Stimulated activated CD4-positive, alpha-beta T cell treated with anti-CD3 and anti-CD28 coated beads, Interleukin-12 subunit alpha, Interleukin-12 subunit beta, amount 100 ng/mL, for 4 hours (primary cell): ENCODE measurements at regions not wholly inside any gene's neighbourhood (a gene's known extent, or its start where the extent isn't known, plus 50 kb on each side); places are given as distances from the start of the nearest gene placed in this dataset.

Experiments used
- DNase-seq: peaks from one replicate; pipeline ENCODE4 v3.0.0-alpha.2; 2020

GRCh38 chr6:134707342-134708031 lies 242.4 kb downstream of the ALDH8A1 start:
- DNase-seq, result no peak

GRCh38 chr6:134706806-134707205 lies 243.1 kb downstream of the ALDH8A1 start:
- DNase-seq, result no peak

- no peak for DNase-seq
Observed at GRCh38 chr6:134706153-134706552, 243.7 kb downstream of the ALDH8A1 start.

- no peak for DNase-seq
Observed at GRCh38 chr6:134703206-134703605, 246.7 kb downstream of the ALDH8A1 start.

- no peak for DNase-seq
Observed at GRCh38 chr6:134702279-134702678, 247.6 kb downstream of the ALDH8A1 start.

GRCh38 chr6:134701301-134701700 lies 248.6 kb downstream of the ALDH8A1 start:
- no peak for DNase-seq

- no peak for DNase-seq
Observed at GRCh38 chr6:134698228-134698627, 251.7 kb downstream of the ALDH8A1 start.

- no peak for DNase-seq
Observed at GRCh38 chr6:134692008-134692407, 257.9 kb downstream of the ALDH8A1 start.

- DNase-seq, result no peak
Observed at GRCh38 chr6:134691180-134691579, 258.7 kb downstream of the ALDH8A1 start.

GRCh38 chr6:134690048-134690447 lies 259.9 kb downstream of the ALDH8A1 start:
- no peak for DNase-seq

- DNase-seq, result no peak
Observed at GRCh38 chr6:134689641-134690040, 260.3 kb downstream of the ALDH8A1 start.

- no peak for DNase-seq
Observed at GRCh38 chr6:134689177-134689576, 260.7 kb downstream of the ALDH8A1 start.

- no peak for DNase-seq
Observed at GRCh38 chr6:134686071-134686470, 263.8 kb downstream of the ALDH8A1 start.

- DNase-seq, result no peak
Observed at GRCh38 chr6:134684423-134684795, 265.5 kb downstream of the ALDH8A1 start.

GRCh38 chr6:134683783-134684422 lies 266.0 kb downstream of the ALDH8A1 start:
- no peak for DNase-seq

- no peak for DNase-seq
Observed at GRCh38 chr6:134680433-134680832, 269.5 kb downstream of the ALDH8A1 start.

GRCh38 chr6:134680021-134680420 lies 269.9 kb downstream of the ALDH8A1 start:
- DNase-seq, result no peak

GRCh38 chr6:134678436-134678889 lies 271.4 kb downstream of the ALDH8A1 start:
- DNase-seq, result no peak

- DNase-seq, result no peak
Observed at GRCh38 chr6:134676307-134677281, 273.3 kb downstream of the ALDH8A1 start.

- no peak for DNase-seq
Observed at GRCh38 chr6:134675110-134676054, 274.5 kb downstream of the ALDH8A1 start.

GRCh38 chr6:134674562-134674961 lies 275.3 kb downstream of the ALDH8A1 start:
- no peak for DNase-seq

- no peak for DNase-seq
Observed at GRCh38 chr6:134669485-134669884, 280.4 kb downstream of the ALDH8A1 start.
